Panc1 (cell line): ENCODE measurements at regions not wholly inside any gene's neighbourhood (a gene's known extent, or its start where the extent isn't known, plus 50 kb on each side); places are given as distances from the start of the nearest gene placed in this dataset.

Source experiments
- ATAC-seq: fragments of 200-7000 bp; cut with Tn5 transposase; 2 replicates; pipeline ENCODE4 v1.9.1; 2020; ENCODE audit warnings: mild to moderate bottlenecking, moderate library complexity
- BruUV-seq: library from RNA; stranded (reverse); fragments of 400-500 nt; replicated peaks from 2 replicates; lab custom pipeline; 2021; lab: Mats Ljungman, UMichigan
- CTCF ChIA-PET: fragments of 300-600 bp; sonication (Branson Sonifier 250); formaldehyde crosslinking; loops from one replicate; lab custom pipeline; 2022; ENCODE audit warnings: antibody characterized with exemption; lab: Charles Lee
- POLR2A ChIA-PET: fragments of 300-600 bp; sonication (Branson Sonifier 250); formaldehyde crosslinking; loops from one replicate; lab custom pipeline; 2022; ENCODE audit warnings: antibody characterized with exemption; lab: Charles Lee
- DNase-seq: peaks from one replicate; pipeline ENCODE4 v3.0.0-alpha.2; 2010; ENCODE audit warnings: low read depth, low spot score
- H3K27ac ChIP-seq: 2 replicates; pipeline ENCODE4 v1.5.1; 2011; ENCODE audit warnings: mild to moderate bottlenecking, low read length, inconsistent platforms
- H3K27me3 ChIP-seq: fragments of 200-500 bp; sonication (Bioruptor generic); 2 replicates; pipeline ENCODE4 v1.6.0; 2014; ENCODE audit warnings: low read length, inconsistent platforms; ENCODE audit not compliant: control insufficient read depth, insufficient read depth
- H3K36me3 ChIP-seq: fragments of 200-500 bp; sonication (Bioruptor generic); 2 replicates; pipeline ENCODE4 v1.5.1; 2014; ENCODE audit warnings: inconsistent platforms, mild to moderate bottlenecking, low read length, moderate library complexity; ENCODE audit not compliant: control insufficient read depth, insufficient read depth
- H3K4me1 ChIP-seq: 2 replicates; pipeline ENCODE4 v1.5.1; 2011; ENCODE audit warnings: inconsistent platforms, mild to moderate bottlenecking, low read length, moderate library complexity; ENCODE audit not compliant: control insufficient read depth, insufficient read depth
- H3K4me3 ChIP-seq, 2 experiments: 2 replicates each; pipeline ENCODE4 v1.5.1; 2011 to 2012; ENCODE audit warnings: low read depth in 2 of 2, low read length in 2 of 2, mild to moderate bottlenecking in 2 of 2, inconsistent platforms in 1 of 2, moderate library complexity in 1 of 2
- H3K9me3 ChIP-seq: fragments of 200-500 bp; sonication (Bioruptor generic); 2 replicates; pipeline ENCODE4 v1.5.1; 2014; ENCODE audit warnings: low read depth, mild to moderate bottlenecking, inconsistent platforms, low read length, moderate library complexity; ENCODE audit not compliant: control insufficient read depth, insufficient read depth
- POLR2AphosphoS5 ChIP-seq: IDR thresholded peaks from 2 replicates; pipeline ENCODE4 v1.6.1; 2012; ENCODE audit warnings: mild to moderate bottlenecking, low read depth, low read length, moderate library complexity
- SIN3A ChIP-seq: IDR thresholded peaks from 2 replicates; pipeline ENCODE4 v1.6.1; 2012; ENCODE audit warnings: low read depth, mild to moderate bottlenecking, low read length, moderate library complexity, borderline replicate concordance; ENCODE audit not compliant: insufficient read depth
- TCF7L2 ChIP-seq: IDR thresholded peaks from 2 replicates; pipeline ENCODE4 v1.6.1; 2011; ENCODE audit warnings: mild to moderate bottlenecking, low read depth, low read length, inconsistent platforms
- in situ Hi-C: cut with HindIII; loops from 2 replicates; pipeline ENCODE4 v1.10.0; 2016; ENCODE audit warnings: low sequenced_read_pairs, low pct_unique_long_range_greater_than_20kb
- intact Hi-C: fragments of 100-400 bp; cut with micrococcal nuclease; formaldehyde crosslinking; loops from one replicate; pipeline ENCODE4 v1.10.0; 2022; ENCODE audit not compliant: unreplicated experiment
- TF ChIP-seq, protein P1 (sequence below): fragments of 450-650 bp; IDR thresholded peaks from 2 replicates; pipeline ENCODE4 v1.5.1; 2017; ENCODE audit warnings: mild to moderate bottlenecking
- TF ChIP-seq, protein P2 (sequence below), 2 experiments: IDR thresholded peaks; 2 replicates each; pipeline ENCODE4 v1.6.1; 2011 to 2012; ENCODE audit warnings: low read depth in 2 of 2, control low read depth in 1 of 2, low read length in 1 of 2, mild to moderate bottlenecking in 1 of 2, moderate library complexity in 1 of 2; ENCODE audit not compliant: insufficient read depth in 1 of 2

DNA sequence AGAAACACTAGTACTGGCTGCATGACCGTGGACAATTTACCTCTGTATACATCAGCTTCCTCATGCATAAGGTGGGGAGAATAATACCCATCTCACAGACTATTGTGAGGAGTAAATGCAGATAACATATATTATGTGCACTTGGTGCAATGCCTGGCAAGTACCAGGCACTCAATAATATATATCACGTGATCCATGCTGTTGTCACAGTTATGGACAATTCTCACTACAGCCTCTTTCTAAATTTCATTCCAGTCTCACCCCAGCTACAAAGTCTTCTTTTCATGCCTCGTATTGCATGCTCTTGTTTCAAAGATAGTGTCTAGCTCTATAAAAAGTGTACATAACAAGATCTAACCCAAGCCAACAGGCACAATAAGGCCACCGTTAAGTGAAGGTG lies 494.3 kb upstream of the ADAMTS9 start:
- H3K27ac ChIP-seq, result no peak overlapping the region
- CTCF ChIA-PET, result no interaction called here
- TF ChIP-seq POLR2AphosphoS5, result no peak
- TF ChIP-seq TCF7L2, result no peak
- TF ChIP-seq, protein P1, sequence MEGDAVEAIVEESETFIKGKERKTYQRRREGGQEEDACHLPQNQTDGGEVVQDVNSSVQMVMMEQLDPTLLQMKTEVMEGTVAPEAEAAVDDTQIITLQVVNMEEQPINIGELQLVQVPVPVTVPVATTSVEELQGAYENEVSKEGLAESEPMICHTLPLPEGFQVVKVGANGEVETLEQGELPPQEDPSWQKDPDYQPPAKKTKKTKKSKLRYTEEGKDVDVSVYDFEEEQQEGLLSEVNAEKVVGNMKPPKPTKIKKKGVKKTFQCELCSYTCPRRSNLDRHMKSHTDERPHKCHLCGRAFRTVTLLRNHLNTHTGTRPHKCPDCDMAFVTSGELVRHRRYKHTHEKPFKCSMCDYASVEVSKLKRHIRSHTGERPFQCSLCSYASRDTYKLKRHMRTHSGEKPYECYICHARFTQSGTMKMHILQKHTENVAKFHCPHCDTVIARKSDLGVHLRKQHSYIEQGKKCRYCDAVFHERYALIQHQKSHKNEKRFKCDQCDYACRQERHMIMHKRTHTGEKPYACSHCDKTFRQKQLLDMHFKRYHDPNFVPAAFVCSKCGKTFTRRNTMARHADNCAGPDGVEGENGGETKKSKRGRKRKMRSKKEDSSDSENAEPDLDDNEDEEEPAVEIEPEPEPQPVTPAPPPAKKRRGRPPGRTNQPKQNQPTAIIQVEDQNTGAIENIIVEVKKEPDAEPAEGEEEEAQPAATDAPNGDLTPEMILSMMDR, result no peak
- TF ChIP-seq, protein P2, sequence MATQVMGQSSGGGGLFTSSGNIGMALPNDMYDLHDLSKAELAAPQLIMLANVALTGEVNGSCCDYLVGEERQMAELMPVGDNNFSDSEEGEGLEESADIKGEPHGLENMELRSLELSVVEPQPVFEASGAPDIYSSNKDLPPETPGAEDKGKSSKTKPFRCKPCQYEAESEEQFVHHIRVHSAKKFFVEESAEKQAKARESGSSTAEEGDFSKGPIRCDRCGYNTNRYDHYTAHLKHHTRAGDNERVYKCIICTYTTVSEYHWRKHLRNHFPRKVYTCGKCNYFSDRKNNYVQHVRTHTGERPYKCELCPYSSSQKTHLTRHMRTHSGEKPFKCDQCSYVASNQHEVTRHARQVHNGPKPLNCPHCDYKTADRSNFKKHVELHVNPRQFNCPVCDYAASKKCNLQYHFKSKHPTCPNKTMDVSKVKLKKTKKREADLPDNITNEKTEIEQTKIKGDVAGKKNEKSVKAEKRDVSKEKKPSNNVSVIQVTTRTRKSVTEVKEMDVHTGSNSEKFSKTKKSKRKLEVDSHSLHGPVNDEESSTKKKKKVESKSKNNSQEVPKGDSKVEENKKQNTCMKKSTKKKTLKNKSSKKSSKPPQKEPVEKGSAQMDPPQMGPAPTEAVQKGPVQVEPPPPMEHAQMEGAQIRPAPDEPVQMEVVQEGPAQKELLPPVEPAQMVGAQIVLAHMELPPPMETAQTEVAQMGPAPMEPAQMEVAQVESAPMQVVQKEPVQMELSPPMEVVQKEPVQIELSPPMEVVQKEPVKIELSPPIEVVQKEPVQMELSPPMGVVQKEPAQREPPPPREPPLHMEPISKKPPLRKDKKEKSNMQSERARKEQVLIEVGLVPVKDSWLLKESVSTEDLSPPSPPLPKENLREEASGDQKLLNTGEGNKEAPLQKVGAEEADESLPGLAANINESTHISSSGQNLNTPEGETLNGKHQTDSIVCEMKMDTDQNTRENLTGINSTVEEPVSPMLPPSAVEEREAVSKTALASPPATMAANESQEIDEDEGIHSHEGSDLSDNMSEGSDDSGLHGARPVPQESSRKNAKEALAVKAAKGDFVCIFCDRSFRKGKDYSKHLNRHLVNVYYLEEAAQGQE (IDR thresholded peaks at IDR 0.05; ENCODE audit: insufficient read depth in 1 of 2, low read depth in 2 of 2, low read length in 1 of 2), result no peak
- TF ChIP-seq SIN3A, result no peak

DNA sequence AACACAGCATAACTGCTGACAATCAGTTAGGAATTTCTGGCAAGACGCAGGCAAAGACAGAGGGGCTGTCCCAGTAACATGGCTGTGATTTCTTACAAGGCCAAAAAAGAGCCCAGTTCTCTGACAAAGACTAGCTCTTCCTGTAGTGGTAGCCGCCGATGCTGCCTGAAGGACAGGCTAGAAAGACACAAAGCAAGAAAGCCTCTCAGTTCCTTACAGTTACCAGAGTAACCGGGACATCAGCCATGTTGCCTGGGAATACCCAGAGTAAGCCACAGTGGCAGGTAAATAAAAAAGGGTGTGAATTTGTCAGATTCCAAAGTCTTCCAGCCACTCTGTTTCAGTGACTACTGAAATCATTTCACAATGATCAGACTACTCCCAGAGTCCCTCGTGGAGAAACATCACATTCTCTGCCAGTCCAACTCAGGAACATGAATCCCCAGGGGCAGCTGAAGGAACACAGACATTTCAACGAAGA lies 493.6 kb upstream of the ADAMTS9 start:
- no peak for ATAC-seq
- intact Hi-C loops (no loop called here), in situ Hi-C loops (no loop called here)
- Histone ChIP-seq H3K27ac (no peak overlapping the region), H3K36me3 (no peaks in the 10 kb centered on the region), H3K4me3 (no peak overlapping the region), H3K4me1 (no peaks in the 10 kb centered on the region), H3K9me3 (no peaks in the 10 kb centered on the region), H3K27me3 (no peaks in the 10 kb centered on the region)
- no peak for TF ChIP-seq SIN3A
- TF ChIP-seq, protein P1, result no peak
- TF ChIP-seq, protein P2 (IDR thresholded peaks at IDR 0.05; ENCODE audit: insufficient read depth in 1 of 2, low read depth in 2 of 2, low read length in 1 of 2), result no peak
- BruUV-seq, result no TSS peak
- CTCF ChIA-PET, result no interaction called here
- POLR2A ChIA-PET, result no interaction called here
- no peak for DNase-seq

More for the DNA sequence above, 494.3 kb upstream of the ADAMTS9 start:
- Histone ChIP-seq H3K9me3 (no peaks in the 10 kb centered on the region), H3K4me1 (no peaks in the 10 kb centered on the region), H3K27me3 (no peaks in the 10 kb centered on the region), H3K36me3 (no peaks in the 10 kb centered on the region), H3K4me3 (no peak overlapping the region)
- in situ Hi-C loops, result no loop called here
- POLR2A ChIA-PET, result no interaction called here
- BruUV-seq, result no TSS peak
- intact Hi-C loops, result no loop called here
- DNase-seq (no peak), ATAC-seq (no peak)
